CD4-positive, CD25-positive, alpha-beta regulatory T cell (primary cell): ENCODE measurements at regions not wholly inside any gene's neighbourhood (a gene's known extent, or its start where the extent isn't known, plus 50 kb on each side); places are given as distances from the start of the nearest gene placed in this dataset.

Experiments used
- ATAC-seq, 2 donors: fragments of 150-1000 bp; cut with Tn5 transposase; one replicate each; pipeline ENCODE4 v1.10.0; 2021; ENCODE audit warnings: low read depth in 2 of 2, moderate number of reproducible peaks in 2 of 2, moderate library complexity in 1 of 2
- DNase-seq, 3 donors: peaks; one replicate each; pipeline versions ENCODE4 v3.0.0 to v3.0.0-alpha.2; 2012 to 2022; ENCODE audit warnings: mixed read lengths in 1 of 3
- H3K27ac ChIP-seq: one replicate; pipeline ENCODE4 v1.7.0; 2013; ENCODE audit warnings: mild to moderate bottlenecking, low read length; ENCODE audit not compliant: insufficient read depth, poor library complexity, severe bottlenecking
- H3K27me3 ChIP-seq: one replicate; pipeline ENCODE4 v1.7.0; 2013; ENCODE audit warnings: low read length; ENCODE audit not compliant: control insufficient read depth, insufficient read depth
- H3K36me3 ChIP-seq: one replicate; pipeline ENCODE4 v1.7.0; 2013; ENCODE audit warnings: mild to moderate bottlenecking, low read length, moderate library complexity; ENCODE audit not compliant: control insufficient read depth, insufficient read depth
- H3K4me1 ChIP-seq: 2 replicates; pipeline ENCODE4 v1.7.0; 2013; ENCODE audit warnings: mild to moderate bottlenecking, low read length; ENCODE audit not compliant: insufficient read depth, control insufficient read depth, poor library complexity, severe bottlenecking
- H3K4me3 ChIP-seq: one replicate; pipeline ENCODE4 v1.7.0; 2013; ENCODE audit warnings: low read depth, mild to moderate bottlenecking, low read length, moderate library complexity
- H3K9me3 ChIP-seq, 2 experiments: 1 replicate in 1 of 2; 2 replicates in 1 of 2; pipeline ENCODE4 v1.7.0; 2013; ENCODE audit warnings: low read length in 2 of 2, mild to moderate bottlenecking in 1 of 2, moderate library complexity in 1 of 2; ENCODE audit not compliant: control insufficient read depth in 2 of 2
- H3K27ac Mint-ChIP-seq, 3 donors: one replicate each; pipeline ENCODE4 v1.8.0; 2020 to 2022; ENCODE audit warnings: mild to moderate bottlenecking in 3 of 3, mixed read lengths in 3 of 3, moderate library complexity in 2 of 3
- H3K27me3 Mint-ChIP-seq: one replicate; pipeline ENCODE4 v1.8.0; 2022; ENCODE audit warnings: mild to moderate bottlenecking, mixed read lengths
- H3K36me3 Mint-ChIP-seq: one replicate; pipeline ENCODE4 v1.8.0; 2020; ENCODE audit warnings: mixed read lengths
- H3K4me1 Mint-ChIP-seq, 4 donors: one replicate each; pipeline ENCODE4 v1.8.0; 2020 to 2022; ENCODE audit warnings: mixed read lengths in 4 of 4, mild to moderate bottlenecking in 1 of 4
- H3K4me3 Mint-ChIP-seq, 4 donors: one replicate each; pipeline ENCODE4 v1.8.0; 2020 to 2022; ENCODE audit warnings: mild to moderate bottlenecking in 4 of 4, mixed read lengths in 4 of 4, moderate library complexity in 3 of 4
- H3K9me3 Mint-ChIP-seq, 7 donors: one replicate each; pipeline ENCODE4 v1.8.0; 2020 to 2022; ENCODE audit warnings: mixed read lengths in 7 of 7, mild to moderate bottlenecking in 3 of 7, moderate library complexity in 2 of 7

DNA sequence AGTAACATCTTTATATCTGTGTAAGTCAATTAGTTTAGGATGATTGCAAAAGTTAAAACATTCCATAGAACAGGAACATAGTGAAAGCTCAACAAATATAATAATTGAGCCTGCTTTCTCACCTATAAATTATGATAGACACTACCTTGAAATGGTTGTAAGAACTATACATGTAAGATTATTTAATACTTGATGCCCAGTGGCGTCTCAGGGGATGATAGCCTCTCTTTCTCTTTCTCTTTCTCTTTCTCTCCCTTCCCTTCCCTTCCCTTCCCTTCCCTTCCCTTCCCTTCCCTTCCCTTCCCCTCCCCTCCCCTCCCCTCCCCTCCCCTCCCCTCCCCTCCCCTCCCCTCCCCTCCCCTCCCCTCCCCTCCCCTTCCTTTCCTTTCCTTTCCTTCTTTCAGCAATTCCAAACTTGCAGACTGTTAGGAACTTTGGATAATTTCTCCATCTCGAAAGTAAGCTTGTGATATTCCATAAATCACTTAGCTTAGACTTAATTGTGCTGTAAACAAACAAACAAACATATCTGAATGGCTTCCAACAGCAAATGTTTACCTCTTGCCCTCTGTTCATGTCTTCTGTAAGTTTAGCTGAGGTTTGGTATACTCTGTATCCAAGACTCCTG lies 1102.7 kb downstream of the TSN start:
- ATAC-seq (no peak), DNase-seq (no peak)
- Histone ChIP-seq H3K4me3 (no peak overlapping the region), H3K9me3 (no peaks in the 10 kb centered on the region), H3K27me3 (no peaks in the 10 kb centered on the region), H3K27ac (no peak overlapping the region), H3K36me3 (no peaks in the 10 kb centered on the region), H3K4me1 (no peaks in the 10 kb centered on the region)
- peaks cover 0 to 13% (median 9%) of the 10 kb centered on the region in 7 donors for H3K9me3 Mint-ChIP-seq
- no peaks in the 10 kb centered on the region for H3K4me1 Mint-ChIP-seq
- no peaks in the 10 kb centered on the region for H3K27me3 Mint-ChIP-seq
- H3K36me3 Mint-ChIP-seq, result no peaks in the 10 kb centered on the region
- H3K4me3 Mint-ChIP-seq, result no peak overlapping the region
- no peak overlapping the region for H3K27ac Mint-ChIP-seq

GRCh38 chr2:122858813-122859212 lies 1103.4 kb downstream of the TSN start:
- H3K4me1 ChIP-seq, result no peaks in the 10 kb centered on the region
- ATAC-seq (no peak), DNase-seq (no peak)
- no peaks in the 10 kb centered on the region for H3K27me3 ChIP-seq
- H3K9me3 Mint-ChIP-seq, result peaks cover under 1 to 12% (median 6%) of the 10 kb centered on the region in 7 donors
- no peaks in the 10 kb centered on the region for H3K4me1 Mint-ChIP-seq
- no peak overlapping the region for H3K4me3 ChIP-seq
- H3K4me3 Mint-ChIP-seq, result no peak overlapping the region
- H3K27ac ChIP-seq, result no peak overlapping the region
- H3K36me3 Mint-ChIP-seq, result no peaks in the 10 kb centered on the region
- no peaks in the 10 kb centered on the region for H3K36me3 ChIP-seq
- H3K27ac Mint-ChIP-seq, result peak overlapping the region in 1 of 3 donors; percentile 32
- no peaks in the 10 kb centered on the region for H3K27me3 Mint-ChIP-seq
- H3K9me3 ChIP-seq, result no peaks in the 10 kb centered on the region

DNA sequence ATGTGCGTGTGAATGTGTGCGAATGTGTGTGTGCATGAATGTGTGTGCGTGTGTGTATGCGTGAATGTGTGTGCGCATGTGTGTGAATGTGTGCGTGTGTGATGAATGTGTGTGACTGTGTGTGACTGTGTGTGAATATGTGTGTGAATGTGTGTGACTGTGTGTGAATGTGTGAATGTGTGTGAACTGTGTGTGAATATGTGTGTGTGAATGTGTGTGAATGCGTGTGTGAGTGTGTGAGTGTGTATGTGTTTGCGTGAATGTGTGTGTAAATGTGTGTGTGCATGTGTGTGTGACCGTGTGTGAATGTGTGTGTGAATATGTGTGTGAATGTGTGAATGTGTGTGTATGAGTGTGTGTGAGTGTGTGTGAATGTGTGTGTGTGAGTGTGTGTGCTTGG lies 1103.8 kb downstream of the TSN start:
- H3K27ac ChIP-seq, result no peak overlapping the region
- Mint-ChIP-seq H3K27ac (peak overlapping the region in 1 of 3 donors; percentile 32), H3K27me3 (no peaks in the 10 kb centered on the region), H3K4me3 (no peak overlapping the region), H3K36me3 (no peaks in the 10 kb centered on the region), H3K9me3 (peaks cover 4 to 15% (median 6%) of the 10 kb centered on the region in 7 donors), H3K4me1 (no peaks in the 10 kb centered on the region)
- no peak overlapping the region for H3K4me3 ChIP-seq
- DNase-seq (no peak), ATAC-seq (no peak)
- no peaks in the 10 kb centered on the region for H3K36me3 ChIP-seq
- H3K27me3 ChIP-seq, result no peaks in the 10 kb centered on the region
- H3K4me1 ChIP-seq, result no peaks in the 10 kb centered on the region
- H3K9me3 ChIP-seq, result no peaks in the 10 kb centered on the region

GRCh38 chr2:122863532-122863931 lies 1108.1 kb downstream of the TSN start:
- Mint-ChIP-seq H3K4me3 (no peak overlapping the region), H3K9me3 (peaks cover 4 to 22% (median 6%) of the 10 kb centered on the region in 7 donors)

DNA sequence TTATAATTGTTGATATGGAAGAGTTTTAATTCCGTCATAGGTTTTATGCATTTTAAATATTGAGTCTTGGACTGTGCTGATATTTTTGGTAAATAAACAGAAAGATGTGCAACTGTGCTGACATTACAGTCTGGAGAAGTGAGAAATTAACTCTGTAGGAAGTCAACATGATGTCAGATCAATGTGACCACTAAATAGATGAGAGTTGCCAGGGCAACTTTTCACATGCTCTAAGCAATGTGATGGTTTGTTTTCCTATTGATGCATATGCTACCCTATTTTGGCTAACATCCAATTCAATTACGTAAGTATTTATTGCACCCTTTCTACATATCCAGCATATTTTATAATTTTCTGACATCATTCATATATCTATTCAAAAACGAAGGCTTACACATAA lies 1109.3 kb downstream of the TSN start:
- no peaks in the 10 kb centered on the region for H3K4me1 ChIP-seq
- H3K4me3 ChIP-seq, result no peak overlapping the region
- H3K9me3 Mint-ChIP-seq, result peaks cover 2 to 16% (median 6%) of the 10 kb centered on the region in 7 donors
- no peaks in the 10 kb centered on the region for H3K36me3 ChIP-seq
- H3K27ac ChIP-seq, result no peak overlapping the region
- H3K4me1 Mint-ChIP-seq, result no peaks in the 10 kb centered on the region
- H3K9me3 ChIP-seq, result peaks cover 0 to 3% of the 10 kb centered on the region in 2 experiments
- H3K27me3 Mint-ChIP-seq, result no peaks in the 10 kb centered on the region
- no peaks in the 10 kb centered on the region for H3K36me3 Mint-ChIP-seq
- no peak overlapping the region for H3K27ac Mint-ChIP-seq
- DNase-seq (no peak), ATAC-seq (no peak)
- H3K27me3 ChIP-seq, result no peaks in the 10 kb centered on the region
- H3K4me3 Mint-ChIP-seq, result no peak overlapping the region

More at GRCh38 chr2:122863532-122863931, 1108.1 kb downstream of the TSN start:
- DNase-seq, result no peak
- Mint-ChIP-seq H3K27me3 (no peaks in the 10 kb centered on the region), H3K36me3 (no peaks in the 10 kb centered on the region), H3K27ac (no peak overlapping the region), H3K4me1 (no peaks in the 10 kb centered on the region)
- Histone ChIP-seq H3K36me3 (no peaks in the 10 kb centered on the region), H3K27me3 (no peaks in the 10 kb centered on the region), H3K27ac (no peak overlapping the region), H3K9me3 (peaks cover 0 to 3% of the 10 kb centered on the region in 2 experiments), H3K4me3 (no peak overlapping the region), H3K4me1 (no peaks in the 10 kb centered on the region)
- ATAC-seq, result no peak

DNA sequence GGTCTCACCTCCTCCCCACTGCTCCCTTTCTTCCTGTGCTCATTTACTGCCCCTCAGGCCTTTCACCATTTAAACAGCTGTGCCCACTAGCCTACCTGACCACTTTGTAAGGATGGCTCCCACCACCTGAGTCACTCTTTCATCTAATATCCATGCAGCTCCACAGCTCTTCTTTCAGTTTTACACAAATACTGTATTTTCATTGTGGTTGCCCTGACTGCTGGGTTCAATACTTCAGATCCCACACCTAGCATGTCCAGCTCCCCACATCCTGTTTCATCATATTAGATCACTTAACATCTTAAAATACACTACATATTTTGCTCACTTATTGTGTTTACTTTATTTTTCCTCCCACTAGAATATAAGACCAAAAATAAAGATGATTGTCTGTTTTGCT lies 1110.6 kb downstream of the TSN start:
- Mint-ChIP-seq H3K4me3 (no peak overlapping the region), H3K4me1 (no peaks in the 10 kb centered on the region), H3K9me3 (peaks cover 5 to 16% (median 10%) of the 10 kb centered on the region in 7 donors), H3K36me3 (no peaks in the 10 kb centered on the region), H3K27me3 (no peaks in the 10 kb centered on the region), H3K27ac (no peak overlapping the region)
- Histone ChIP-seq H3K27me3 (no peaks in the 10 kb centered on the region), H3K27ac (no peak overlapping the region), H3K4me1 (no peaks in the 10 kb centered on the region), H3K4me3 (no peak overlapping the region), H3K9me3 (peaks cover 0 to 3% of the 10 kb centered on the region in 2 experiments), H3K36me3 (no peaks in the 10 kb centered on the region)
- ATAC-seq, result no peak
- no peak for DNase-seq

DNA sequence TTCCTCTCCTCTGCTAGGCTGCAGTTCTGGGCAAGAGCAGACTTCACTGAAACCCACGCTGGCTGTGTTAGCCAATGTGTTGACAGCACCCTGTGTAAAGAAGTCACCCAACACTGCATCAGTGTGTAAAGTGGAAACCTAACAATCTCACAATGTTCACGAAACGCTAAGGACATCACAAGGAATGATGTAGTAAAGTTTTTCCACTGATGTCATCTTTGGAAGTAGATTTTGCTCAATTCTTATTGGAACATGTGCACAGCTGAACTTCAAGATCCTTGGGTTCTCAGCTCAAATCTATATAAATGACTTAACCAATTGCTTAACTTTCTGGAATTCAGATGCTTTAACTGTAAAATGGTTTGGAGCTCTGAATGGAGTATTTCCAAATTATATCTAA lies 1112.5 kb downstream of the TSN start:
- no peaks in the 10 kb centered on the region for H3K36me3 ChIP-seq
- peaks cover 0 to 3% of the 10 kb centered on the region in 2 experiments for H3K9me3 ChIP-seq
- H3K27me3 ChIP-seq, result no peaks in the 10 kb centered on the region
- Mint-ChIP-seq H3K9me3 (peaks cover 5 to 16% (median 9%) of the 10 kb centered on the region in 7 donors), H3K36me3 (no peaks in the 10 kb centered on the region), H3K27ac (no peak overlapping the region), H3K27me3 (no peaks in the 10 kb centered on the region), H3K4me3 (no peak overlapping the region), H3K4me1 (no peaks in the 10 kb centered on the region)
- DNase-seq, result no peak
- no peak overlapping the region for H3K4me3 ChIP-seq
- H3K4me1 ChIP-seq, result no peaks in the 10 kb centered on the region
- no peak for ATAC-seq
- H3K27ac ChIP-seq, result no peak overlapping the region

DNA sequence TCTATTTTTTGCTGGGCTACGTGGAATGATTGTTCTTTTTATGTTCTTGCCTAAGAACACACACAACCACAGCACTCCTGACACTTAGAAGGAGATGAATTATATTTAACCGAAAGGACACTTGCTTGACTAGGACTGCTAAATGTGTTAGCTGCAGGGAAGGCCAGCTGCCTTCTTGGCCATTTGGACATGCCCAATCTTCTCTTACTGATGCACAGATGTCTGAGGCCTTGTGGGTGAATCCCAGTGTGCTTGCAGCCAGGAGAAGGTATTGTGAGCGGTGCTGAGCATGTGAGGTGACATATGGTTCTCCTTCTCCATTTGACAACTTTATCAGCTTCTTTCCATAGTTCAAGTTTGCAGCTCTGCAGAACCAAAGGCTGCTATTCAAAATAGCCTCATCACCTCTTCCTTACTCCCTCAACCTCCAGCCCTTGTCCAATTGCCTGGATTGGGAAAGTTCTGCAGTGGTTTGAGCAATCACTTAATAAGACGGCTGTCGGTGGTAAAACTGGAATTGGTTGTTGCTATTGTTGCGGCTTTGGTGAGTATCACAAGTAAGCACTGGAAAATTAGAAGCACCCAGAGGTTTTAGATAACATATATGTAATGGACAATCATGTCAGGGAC lies 1113.3 kb downstream of the TSN start:
- H3K27me3 ChIP-seq, result no peaks in the 10 kb centered on the region
- no peak overlapping the region for H3K4me3 ChIP-seq
- no peaks in the 10 kb centered on the region for H3K36me3 ChIP-seq
- Mint-ChIP-seq H3K36me3 (no peaks in the 10 kb centered on the region), H3K27ac (no peak overlapping the region), H3K27me3 (no peaks in the 10 kb centered on the region), H3K4me1 (no peaks in the 10 kb centered on the region), H3K4me3 (no peak overlapping the region), H3K9me3 (peaks cover 3 to 13% (median 7%) of the 10 kb centered on the region in 7 donors)
- DNase-seq (no peak), ATAC-seq (no peak)
- H3K9me3 ChIP-seq, result peaks cover 0 to 3% of the 10 kb centered on the region in 2 experiments
- H3K4me1 ChIP-seq, result no peaks in the 10 kb centered on the region
- no peak overlapping the region for H3K27ac ChIP-seq
